Natural killer cell treated with Interleukin-12 subunit alpha and Interleukin-12 subunit beta and Interleukin-15 and Interleukin-18, amount 100 ng/mL, for 72 hours (primary cell): ENCODE measurements at regions not wholly inside any gene's neighbourhood (a gene's known extent, or its start where the extent isn't known, plus 50 kb on each side); places are given as distances from the start of the nearest gene placed in this dataset.

Experiments
- ATAC-seq, 2 donors: fragments of 150-1000 bp; cut with Tn5 transposase in 1 of 2; sonication (Bioruptor Pico), chemical (Tn5 transposase) in 1 of 2; 2 replicates each; pipeline ENCODE4 v1.10.0; 2021
- DNase-seq: peaks from one replicate; pipeline ENCODE4 v3.0.0; 2022; ENCODE audit warnings: low spot score
- H3K27ac Mint-ChIP-seq, 2 donors: 1 replicate in 1 of 2; 2 replicates in 1 of 2; pipeline ENCODE4 v1.8.0; 2022; ENCODE audit warnings: mixed read lengths in 2 of 2, mild to moderate bottlenecking in 1 of 2, moderate library complexity in 1 of 2
- H3K27me3 Mint-ChIP-seq, 2 donors: 1 replicate in 1 of 2; 2 replicates in 1 of 2; pipeline ENCODE4 v1.8.0; 2022; ENCODE audit warnings: mixed read lengths in 2 of 2
- H3K36me3 Mint-ChIP-seq: one replicate; pipeline ENCODE4 v1.8.0; 2022; ENCODE audit warnings: mixed read lengths
- H3K4me1 Mint-ChIP-seq, 2 donors: 1 replicate in 1 of 2; 2 replicates in 1 of 2; pipeline ENCODE4 v1.8.0; 2022; ENCODE audit warnings: low read depth in 2 of 2, mixed read lengths in 2 of 2, mild to moderate bottlenecking in 1 of 2
- H3K4me3 Mint-ChIP-seq: one replicate; pipeline ENCODE4 v1.8.0; 2022; ENCODE audit warnings: mixed read lengths
- H3K9me3 Mint-ChIP-seq: 2 replicates; pipeline ENCODE4 v1.8.0; 2022; ENCODE audit warnings: mixed read lengths

DNA sequence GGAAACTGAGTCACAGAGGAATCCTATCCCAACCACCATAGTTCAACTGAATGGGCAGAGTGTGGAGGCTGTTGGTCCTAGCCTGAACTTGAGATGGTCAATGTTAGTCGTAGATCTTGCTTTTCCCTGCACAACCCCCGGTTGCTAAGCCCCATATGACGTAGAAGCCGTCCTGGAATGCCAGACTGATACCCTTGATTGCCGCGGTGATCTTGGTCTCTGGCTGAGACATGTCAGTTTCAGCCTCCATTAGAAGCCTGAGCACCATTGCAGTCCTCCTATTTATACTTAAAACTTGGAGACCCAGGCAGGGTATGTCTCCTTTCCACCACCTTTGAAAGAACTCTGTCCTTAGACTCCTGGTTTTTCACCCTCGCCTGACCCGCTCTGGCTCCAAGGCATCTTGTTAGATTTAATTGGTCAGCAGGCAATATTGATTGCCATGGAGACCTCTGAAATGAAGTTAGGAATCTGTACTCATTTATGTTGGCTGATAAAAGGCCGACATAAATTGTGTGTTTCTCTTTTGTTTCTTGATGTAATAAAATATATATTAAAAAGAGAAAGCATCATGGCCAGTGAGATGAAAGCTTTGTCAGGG is 53.4 kb downstream of the RPLP1 start:
- H3K27ac Mint-ChIP-seq, result no peak overlapping the region
- peaks cover 33 to 43% of the 10 kb centered on the region in 2 donors for H3K4me1 Mint-ChIP-seq
- ATAC-seq, result no peak
- no peak overlapping the region for H3K4me3 Mint-ChIP-seq
- no peaks in the 10 kb centered on the region for H3K36me3 Mint-ChIP-seq
- no peak for DNase-seq
- H3K9me3 Mint-ChIP-seq, result no peaks in the 10 kb centered on the region
- H3K27me3 Mint-ChIP-seq, result no peaks in the 10 kb centered on the region

DNA sequence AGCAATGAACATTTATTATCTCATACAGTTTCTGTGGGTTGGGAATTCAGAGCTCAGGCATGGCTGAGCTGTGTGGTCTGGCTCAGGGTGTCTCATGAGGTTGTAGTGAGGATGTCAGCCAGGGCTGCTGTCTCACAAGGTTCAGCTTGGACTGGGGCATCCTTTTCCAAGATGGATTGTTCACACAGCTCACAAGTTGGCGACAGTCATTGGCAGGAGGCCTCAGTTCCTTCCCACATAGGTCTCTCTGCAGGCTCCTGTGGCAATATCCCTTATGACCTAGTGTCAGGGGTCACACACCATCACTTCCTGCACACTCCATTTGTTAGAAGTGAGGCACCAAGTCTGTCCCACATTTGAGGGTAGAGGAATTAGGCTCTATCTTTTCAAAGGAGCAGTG is 56.0 kb downstream of the RPLP1 start:
- H3K9me3 Mint-ChIP-seq, result no peaks in the 10 kb centered on the region
- H3K4me1 Mint-ChIP-seq, result peaks cover 43 to 47% of the 10 kb centered on the region in 2 donors
- ATAC-seq (peak; percentile 70 to 78), DNase-seq (no peak)
- peaks cover 0 to 7% of the 10 kb centered on the region in 2 donors for H3K27me3 Mint-ChIP-seq
- peak overlapping the region; percentile 51 to 64 for H3K27ac Mint-ChIP-seq
- no peak overlapping the region for H3K4me3 Mint-ChIP-seq
- H3K36me3 Mint-ChIP-seq, result no peaks in the 10 kb centered on the region

DNA sequence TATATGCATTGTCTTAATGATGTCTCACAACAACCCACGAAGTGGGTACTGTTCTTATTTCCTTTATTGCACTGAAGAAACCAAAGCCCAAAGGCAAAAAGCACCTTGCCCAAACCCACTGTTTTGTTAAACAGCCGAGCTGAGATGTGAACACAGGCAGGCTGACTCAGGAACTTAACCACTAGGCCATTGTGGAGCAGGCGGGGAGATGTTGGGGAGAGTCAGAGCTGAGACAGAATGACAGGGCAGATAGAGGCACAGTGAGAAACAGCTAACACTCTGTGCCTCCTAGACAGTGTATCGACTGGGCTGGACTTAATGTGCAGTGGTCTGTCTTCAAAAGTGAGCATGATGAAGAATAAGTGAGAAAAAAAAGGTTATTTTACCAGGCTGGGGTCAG is 56.5 kb downstream of the RPLP1 start:
- DNase-seq (peak; percentile 82), ATAC-seq (peak; percentile 96 to 98)
- H3K36me3 Mint-ChIP-seq, result no peaks in the 10 kb centered on the region
- H3K4me3 Mint-ChIP-seq, result peak overlapping the region; percentile 67
- H3K27me3 Mint-ChIP-seq, result peaks cover 0 to 7% of the 10 kb centered on the region in 2 donors
- no peaks in the 10 kb centered on the region for H3K9me3 Mint-ChIP-seq
- peaks cover 42 to 45% of the 10 kb centered on the region in 2 donors for H3K4me1 Mint-ChIP-seq
- H3K27ac Mint-ChIP-seq, result peak overlapping the region; percentile 51 to 64

GRCh38 chr15:69510556-69510955 is 57.9 kb downstream of the RPLP1 start:
- H3K4me1 Mint-ChIP-seq, result peaks cover 36 to 41% of the 10 kb centered on the region in 2 donors
- no peaks in the 10 kb centered on the region for H3K9me3 Mint-ChIP-seq
- H3K27me3 Mint-ChIP-seq, result peaks cover 0 to 10% of the 10 kb centered on the region in 2 donors
- ATAC-seq (no peak), DNase-seq (no peak)
- no peaks in the 10 kb centered on the region for H3K36me3 Mint-ChIP-seq
- H3K27ac Mint-ChIP-seq, result peak overlapping the region in 1 of 2 donors; percentile 64
- no peak overlapping the region for H3K4me3 Mint-ChIP-seq

- no peaks in the 10 kb centered on the region for H3K36me3 Mint-ChIP-seq
- peaks cover 36 to 41% of the 10 kb centered on the region in 2 donors for H3K4me1 Mint-ChIP-seq
- no peaks in the 10 kb centered on the region for H3K9me3 Mint-ChIP-seq
- no peak overlapping the region for H3K27ac Mint-ChIP-seq
- peaks cover 0 to 10% of the 10 kb centered on the region in 2 donors for H3K27me3 Mint-ChIP-seq
- ATAC-seq (no peak), DNase-seq (no peak)
- H3K4me3 Mint-ChIP-seq, result no peak overlapping the region
Measured at GRCh38 chr15:69511015-69511414, 58.4 kb downstream of the RPLP1 start.

DNA sequence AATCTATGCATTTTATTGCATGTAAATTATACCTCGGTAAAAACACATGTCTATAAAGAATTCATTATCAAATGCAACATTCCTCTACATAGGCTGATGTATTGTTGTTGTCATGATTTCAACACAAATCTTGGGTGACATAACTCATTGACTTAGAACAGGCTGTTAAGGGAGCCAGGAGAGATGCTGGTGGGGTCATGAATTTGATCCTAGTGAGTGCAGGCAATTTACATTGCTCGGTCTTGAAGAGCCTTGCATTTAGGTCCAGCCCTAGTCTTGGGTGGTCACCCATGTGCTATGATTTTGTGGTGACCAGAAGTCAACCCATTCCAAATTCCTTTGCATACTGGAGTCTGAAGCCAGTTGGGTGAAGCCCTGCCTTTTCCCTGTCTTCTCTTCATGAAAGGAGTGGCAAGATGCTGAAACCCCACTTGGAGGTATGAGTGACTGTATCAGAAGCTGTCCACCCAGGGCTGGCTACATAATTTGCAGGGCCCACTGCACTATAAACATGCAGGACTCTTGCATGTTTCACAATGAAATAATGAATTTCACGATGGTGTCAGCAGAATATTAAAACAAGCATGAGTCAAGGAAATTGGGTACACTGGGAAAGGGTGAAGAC is 59.2 kb downstream of the RPLP1 start:
- no peak overlapping the region for H3K4me3 Mint-ChIP-seq
- no peak overlapping the region for H3K27ac Mint-ChIP-seq
- peaks cover 36 to 41% of the 10 kb centered on the region in 2 donors for H3K4me1 Mint-ChIP-seq
- DNase-seq (no peak), ATAC-seq (no peak)
- H3K36me3 Mint-ChIP-seq, result no peaks in the 10 kb centered on the region
- no peaks in the 10 kb centered on the region for H3K9me3 Mint-ChIP-seq
- peaks cover 0 to 10% of the 10 kb centered on the region in 2 donors for H3K27me3 Mint-ChIP-seq

GRCh38 chr15:69513450-69513960 is 60.9 kb downstream of the RPLP1 start:
- H3K9me3 Mint-ChIP-seq, result no peaks in the 10 kb centered on the region
- ATAC-seq (no peak), DNase-seq (no peak)
- H3K36me3 Mint-ChIP-seq, result no peaks in the 10 kb centered on the region
- peaks cover 28 to 33% of the 10 kb centered on the region in 2 donors for H3K4me1 Mint-ChIP-seq
- H3K4me3 Mint-ChIP-seq, result no peak overlapping the region
- H3K27me3 Mint-ChIP-seq, result peaks cover 0 to 10% of the 10 kb centered on the region in 2 donors
- H3K27ac Mint-ChIP-seq, result no peak overlapping the region

GRCh38 chr15:69513986-69514385 is 61.4 kb downstream of the RPLP1 start:
- no peak overlapping the region for H3K4me3 Mint-ChIP-seq
- no peaks in the 10 kb centered on the region for H3K9me3 Mint-ChIP-seq
- no peak for ATAC-seq
- H3K36me3 Mint-ChIP-seq, result no peaks in the 10 kb centered on the region
- H3K27me3 Mint-ChIP-seq, result peaks cover 0 to 10% of the 10 kb centered on the region in 2 donors
- peaks cover 24 to 29% of the 10 kb centered on the region in 2 donors for H3K4me1 Mint-ChIP-seq
- DNase-seq, result no peak
- no peak overlapping the region for H3K27ac Mint-ChIP-seq

DNA sequence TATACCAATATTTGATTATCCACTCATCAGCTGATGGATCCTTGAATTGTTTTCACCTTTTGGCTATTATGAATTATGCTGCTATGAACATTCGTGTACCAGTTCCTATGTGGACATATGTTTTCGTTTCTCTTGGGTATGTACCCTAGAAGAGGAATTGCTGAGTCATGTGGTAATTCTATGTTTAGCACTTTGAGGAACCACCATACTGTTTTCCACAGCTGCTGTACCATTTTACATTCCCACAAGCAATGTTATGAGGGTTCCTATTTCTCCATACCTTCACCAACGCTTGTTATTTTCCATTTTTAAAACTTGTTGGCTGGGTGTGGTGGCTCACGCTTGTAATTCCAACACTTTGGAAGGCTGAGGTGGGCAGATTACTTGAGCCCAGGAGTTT is 62.9 kb downstream of the RPLP1 start:
- DNase-seq (no peak), ATAC-seq (no peak)
- Mint-ChIP-seq H3K36me3 (no peaks in the 10 kb centered on the region), H3K27ac (no peak overlapping the region), H3K27me3 (peaks cover 0 to 17% of the 10 kb centered on the region in 2 donors), H3K9me3 (no peaks in the 10 kb centered on the region), H3K4me1 (peaks cover 9 to 18% of the 10 kb centered on the region in 2 donors), H3K4me3 (no peak overlapping the region)

DNA sequence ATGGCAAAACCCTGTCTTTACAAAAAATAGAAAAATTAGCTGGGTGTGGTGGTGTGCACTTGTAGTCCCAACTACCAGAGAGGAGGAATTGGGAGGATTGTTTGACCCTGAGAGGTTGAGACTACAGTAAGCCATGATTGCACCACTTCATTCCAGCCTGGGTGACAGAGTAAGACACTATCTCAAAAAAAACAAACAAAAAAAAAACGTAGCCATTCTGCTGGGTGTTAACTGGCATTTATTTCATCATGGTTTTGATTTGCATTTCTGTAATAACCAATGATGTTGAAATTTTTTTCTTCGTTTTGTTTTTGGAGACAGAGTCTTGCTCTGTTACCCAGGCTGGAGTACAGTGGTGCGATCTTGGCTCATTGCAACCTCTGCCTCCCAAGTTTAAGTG is 63.3 kb downstream of the RPLP1 start:
- no peaks in the 10 kb centered on the region for H3K36me3 Mint-ChIP-seq
- no peak for ATAC-seq
- no peak overlapping the region for H3K4me3 Mint-ChIP-seq
- H3K4me1 Mint-ChIP-seq, result peaks cover 8 to 14% of the 10 kb centered on the region in 2 donors
- H3K27me3 Mint-ChIP-seq, result peaks cover 0 to 20% of the 10 kb centered on the region in 2 donors
- H3K27ac Mint-ChIP-seq, result no peak overlapping the region
- H3K9me3 Mint-ChIP-seq, result no peaks in the 10 kb centered on the region
- DNase-seq, result no peak

DNA sequence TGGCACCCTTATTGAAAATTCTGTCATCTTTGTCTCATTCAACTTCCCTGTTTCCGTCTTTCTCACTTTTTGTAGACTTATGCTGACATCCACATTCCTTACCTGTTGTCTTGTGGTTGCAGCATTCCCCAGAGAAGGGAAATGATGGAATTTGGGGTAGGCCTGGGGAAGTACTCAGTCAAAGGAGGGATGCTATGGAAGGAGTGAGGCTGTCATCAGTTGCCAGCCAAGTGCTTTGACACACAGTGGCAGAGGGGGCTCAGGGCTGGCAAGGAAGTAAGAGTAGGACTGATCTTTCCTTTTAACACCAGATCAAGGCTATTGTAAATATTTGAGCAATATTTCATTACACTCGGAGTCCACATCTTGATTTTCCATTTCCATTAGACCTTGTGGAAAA is 64.4 kb downstream of the RPLP1 start:
- no peaks in the 10 kb centered on the region for H3K9me3 Mint-ChIP-seq
- no peak overlapping the region for H3K27ac Mint-ChIP-seq
- DNase-seq (no peak), ATAC-seq (no peak)
- H3K27me3 Mint-ChIP-seq, result peaks cover 0 to 25% of the 10 kb centered on the region in 2 donors
- H3K36me3 Mint-ChIP-seq, result no peaks in the 10 kb centered on the region
- peaks cover 0 to 6% of the 10 kb centered on the region in 2 donors for H3K4me1 Mint-ChIP-seq
- no peak overlapping the region for H3K4me3 Mint-ChIP-seq

DNA sequence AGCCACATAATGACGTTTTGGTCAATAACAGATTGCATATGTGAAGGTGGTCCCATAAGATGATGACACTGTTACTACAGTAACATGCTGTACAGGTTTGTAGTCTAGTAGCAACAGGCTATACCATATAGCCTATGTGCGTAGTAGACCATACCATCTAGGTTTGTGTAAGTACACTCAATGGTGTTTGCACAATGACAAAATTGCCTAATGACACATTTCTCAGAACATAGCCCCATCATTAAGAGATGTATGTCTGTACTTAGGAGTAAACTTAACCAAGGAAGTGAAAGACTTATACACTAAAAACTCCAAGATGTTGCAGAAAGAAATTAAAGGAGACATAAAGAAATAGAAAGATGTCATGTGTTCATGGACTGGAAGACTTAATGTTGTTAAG is 66.2 kb downstream of the RPLP1 start:
- Mint-ChIP-seq H3K27ac (no peak overlapping the region), H3K4me1 (peaks cover 0 to under 1% of the 10 kb centered on the region in 2 donors), H3K9me3 (no peaks in the 10 kb centered on the region), H3K36me3 (no peaks in the 10 kb centered on the region), H3K27me3 (peaks cover 0 to 20% of the 10 kb centered on the region in 2 donors), H3K4me3 (no peak overlapping the region)
- ATAC-seq, result no peak
- DNase-seq, result no peak

DNA sequence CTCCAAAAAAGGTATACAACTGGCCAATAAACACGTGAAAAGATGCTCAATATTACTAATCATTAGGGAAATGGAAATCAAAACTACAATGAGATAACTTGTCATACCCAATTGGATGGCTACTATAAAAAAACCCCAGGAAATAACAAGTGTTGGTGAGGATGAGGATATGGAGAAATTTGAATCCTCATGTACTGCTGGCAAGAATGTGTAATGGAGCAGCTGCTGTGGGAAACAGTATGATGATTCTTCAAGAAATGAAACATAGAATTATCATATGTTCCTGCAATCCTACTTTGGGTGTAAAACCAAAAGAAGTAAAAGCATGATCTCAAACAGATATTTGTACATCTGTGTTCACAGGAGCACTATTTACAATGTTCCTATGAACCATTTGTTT is 67.4 kb downstream of the RPLP1 start:
- DNase-seq (no peak), ATAC-seq (no peak)
- no peaks in the 10 kb centered on the region for H3K4me1 Mint-ChIP-seq
- peaks cover 0 to 17% of the 10 kb centered on the region in 2 donors for H3K27me3 Mint-ChIP-seq
- H3K4me3 Mint-ChIP-seq, result no peak overlapping the region
- no peaks in the 10 kb centered on the region for H3K9me3 Mint-ChIP-seq
- no peak overlapping the region for H3K27ac Mint-ChIP-seq
- no peaks in the 10 kb centered on the region for H3K36me3 Mint-ChIP-seq

GRCh38 chr15:69522361-69522760 is 69.7 kb downstream of the RPLP1 start:
- Mint-ChIP-seq H3K36me3 (no peaks in the 10 kb centered on the region), H3K27ac (no peak overlapping the region), H3K9me3 (no peaks in the 10 kb centered on the region), H3K4me1 (no peaks in the 10 kb centered on the region), H3K27me3 (peaks cover 0 to 17% of the 10 kb centered on the region in 2 donors), H3K4me3 (no peak overlapping the region)
- ATAC-seq (no peak), DNase-seq (no peak)
